HCT116 (cell line): ENCODE measurements at regions not wholly inside any gene's neighbourhood (a gene's known extent, or its start where the extent isn't known, plus 50 kb on each side); places are given as distances from the start of the nearest gene placed in this dataset.

Source experiments
- ATAC-seq: fragments of 200-7000 bp; cut with Tn5 transposase; 2 replicates; pipeline ENCODE4 v1.9.1; 2020; ENCODE audit warnings: mild to moderate bottlenecking, moderate library complexity
- BruUV-seq: library from RNA; stranded (reverse); fragments of 400-500 nt; replicated peaks from 2 replicates; lab custom pipeline; 2021; lab: Mats Ljungman, UMichigan
- CTCF ChIA-PET: fragments of 300-600 bp; sonication (Branson Sonifier 250); formaldehyde crosslinking; loops from one replicate; lab custom pipeline; 2021; ENCODE audit warnings: antibody characterized with exemption; lab: Charles Lee
- POLR2A ChIA-PET: fragments of 300-600, 350-600 bp; sonication (Branson Sonifier 250); formaldehyde crosslinking; loops from one replicate; lab custom pipeline; 2021; ENCODE audit warnings: antibody characterized with exemption; lab: Charles Lee
- RAD21 ChIA-PET, 2 experiments: fragments of 300-600 bp; sonication (Branson Sonifier 250); formaldehyde crosslinking; loops; one replicate each; lab custom pipeline; 2023; ENCODE audit warnings: low total read pairs in 2 of 2; ENCODE audit not compliant: uncharacterized antibody in 2 of 2, unreplicated experiment in 2 of 2, low non-redundant PET in 1 of 2; lab: Charles Lee
- DNase-seq: peaks from one replicate; pipeline ENCODE4 v3.0.0-alpha.2; 2010; ENCODE audit warnings: low read depth, low spot score
- H2AFZ ChIP-seq: fragments of 200-600 bp; shearing (Covaris generic), sonication (generic); 2 replicates; pipeline ENCODE4 v1.6.1; 2017; ENCODE audit warnings: low read depth, mixed run types, mixed read lengths, antibody characterized with exemption, low read length; ENCODE audit not compliant: poor library complexity, severe bottlenecking
- H3K27ac ChIP-seq: 2 replicates; pipeline ENCODE4 v1.5.1; 2012; ENCODE audit warnings: low read depth, low read length
- H3K27me3 ChIP-seq: fragments of 200-600 bp; sonication (generic); 2 replicates; pipeline ENCODE4 v1.6.1; 2016; ENCODE audit warnings: mixed run types, low read length, mixed read lengths; ENCODE audit not compliant: insufficient read depth
- H3K36me3 ChIP-seq, 2 experiments: fragments of 200-500 bp in 1 of 2; fragments of 200-600 bp in 1 of 2; sonication (Bioruptor generic) in 1 of 2; sonication (generic) in 1 of 2; 2 replicates each; pipeline versions ENCODE4 v1.5.1 to v1.6.1; 2014 to 2016; ENCODE audit warnings: low read length in 2 of 2, inconsistent platforms in 1 of 2, mixed read lengths in 1 of 2, mixed run types in 1 of 2; ENCODE audit not compliant: insufficient read depth in 2 of 2, control insufficient read depth in 1 of 2
- H3K4me1 ChIP-seq, 2 experiments: fragments of 200-600 bp in 1 of 2; sonication (generic) in 1 of 2; 2 replicates each; pipeline versions ENCODE4 v1.5.1 to v1.6.1; 2012 to 2017; ENCODE audit warnings: low read length in 2 of 2, inconsistent platforms in 1 of 2, mild to moderate bottlenecking in 1 of 2, mixed read lengths in 1 of 2, mixed run types in 1 of 2, moderate library complexity in 1 of 2; ENCODE audit not compliant: insufficient read depth in 2 of 2, control insufficient read depth in 1 of 2
- H3K4me2 ChIP-seq: fragments of 200-600 bp; sonication (generic); 2 replicates; pipeline ENCODE4 v1.6.1; 2017; ENCODE audit warnings: mixed run types, low read length, mixed read lengths
- H3K4me3 ChIP-seq, 2 experiments: fragments of 200-600 bp in 1 of 2; sonication (generic) in 1 of 2; replicated peaks in 1 of 2; 2 replicates each; pipeline ENCODE4 v1.5.1; 2011 to 2016; ENCODE audit warnings: low read length in 2 of 2, control low read depth in 1 of 2, low read depth in 1 of 2, mild to moderate bottlenecking in 1 of 2, mixed read lengths in 1 of 2, mixed run types in 1 of 2
- H3K79me2 ChIP-seq: fragments of 200-600 bp; sonication (generic); 2 replicates; pipeline ENCODE4 v1.6.1; 2017; ENCODE audit warnings: mild to moderate bottlenecking, mixed run types, low read length, moderate library complexity, mixed read lengths; ENCODE audit not compliant: insufficient read depth
- H3K9ac ChIP-seq: fragments of 200-600 bp; sonication (generic); 2 replicates; pipeline ENCODE4 v1.6.1; 2016; ENCODE audit warnings: low read length, mixed read lengths
- H3K9me2 ChIP-seq: fragments of 200-600 bp; sonication (generic), shearing (Covaris generic); 2 replicates; pipeline ENCODE4 v1.6.1; 2017; ENCODE audit warnings: mixed run types, mild to moderate bottlenecking, moderate library complexity; ENCODE audit not compliant: insufficient read depth
- H3K9me3 ChIP-seq, 2 experiments: fragments of 200-500 bp in 1 of 2; fragments of 200-600 bp in 1 of 2; sonication (Bioruptor generic) in 1 of 2; sonication (generic) in 1 of 2; 2 replicates each; pipeline ENCODE4 v1.6.1; 2014 to 2017; ENCODE audit warnings: low read length in 2 of 2, mixed read lengths in 2 of 2, inconsistent platforms in 1 of 2, low read depth in 1 of 2, mild to moderate bottlenecking in 1 of 2, mixed run types in 1 of 2, moderate library complexity in 1 of 2; ENCODE audit not compliant: control insufficient read depth in 1 of 2, insufficient read depth in 1 of 2
- H4K20me1 ChIP-seq: fragments of 200-600 bp; sonication (generic), shearing (Covaris generic); 2 replicates; pipeline ENCODE4 v1.6.1; 2017; ENCODE audit warnings: mixed run types, mild to moderate bottlenecking, moderate library complexity; ENCODE audit not compliant: insufficient read depth
- CEBPB ChIP-seq: IDR thresholded peaks from 2 replicates; pipeline ENCODE4 v1.6.1; 2012; ENCODE audit warnings: low read depth
- EGR1 ChIP-seq: IDR thresholded peaks from 2 replicates; pipeline ENCODE4 v1.6.1; 2012; ENCODE audit warnings: low read depth
- ELF1 ChIP-seq: IDR thresholded peaks from 2 replicates; pipeline ENCODE4 v1.6.1; 2012; ENCODE audit warnings: low read depth, borderline replicate concordance
- EZH2phosphoT487 ChIP-seq: fragments of 200-600 bp; IDR thresholded peaks from 2 replicates; pipeline ENCODE4 v1.6.1; 2018; ENCODE audit warnings: antibody characterized with exemption, borderline replicate concordance
- JUND ChIP-seq: IDR thresholded peaks from 2 replicates; pipeline ENCODE4 v1.6.1; 2012
- POLR2AphosphoS5 ChIP-seq: IDR thresholded peaks from 2 replicates; pipeline ENCODE4 v1.6.1; 2011; ENCODE audit warnings: mild to moderate bottlenecking, low read depth, low read length, moderate library complexity
- ZFX ChIP-seq: fragments of 450-650 bp; IDR thresholded peaks from 2 replicates; pipeline ENCODE4 v1.6.1; 2017
- intact Hi-C: fragments of 100-400 bp; cut with micrococcal nuclease; formaldehyde crosslinking; loops from 2 replicates; pipeline ENCODE4 v1.10.0; 2022
- TF ChIP-seq, protein P1 (sequence below), 3 experiments: fragments of 200-600 bp in 1 of 3; sonication (generic) in 1 of 3; IDR thresholded peaks in 2 of 3; conservative IDR thresholded peaks in 1 of 3; 2 replicates each; pipeline ENCODE4 v1.5.1; 2012 to 2017; ENCODE audit warnings: low read depth in 2 of 3, low read length in 2 of 3, antibody characterized with exemption in 1 of 3, borderline replicate concordance in 1 of 3, control low read depth in 1 of 3, mild to moderate bottlenecking in 1 of 3, mixed read lengths in 1 of 3, mixed run types in 1 of 3, moderate library complexity in 1 of 3; ENCODE audit not compliant: insufficient read depth in 1 of 3

DNA sequence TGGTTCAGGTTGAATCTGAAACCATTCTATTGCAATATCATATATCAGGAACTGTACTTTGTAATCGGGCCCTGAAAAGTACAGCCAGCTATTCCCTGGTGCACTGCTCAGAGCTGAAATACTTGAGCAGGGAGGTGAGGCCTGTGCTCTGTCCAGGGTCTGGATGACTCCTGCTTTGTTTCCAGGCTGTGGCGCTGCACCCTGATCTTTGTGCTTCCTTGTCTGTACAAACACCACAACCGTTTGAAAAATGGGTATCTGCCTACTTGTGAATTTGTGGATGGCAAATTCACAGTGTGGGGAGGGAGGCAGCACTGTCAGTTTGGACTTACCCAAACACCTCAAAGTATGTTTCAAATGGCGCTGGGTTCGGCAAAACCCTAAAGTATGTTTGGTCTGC is 155.4 kb upstream of the FAR2 start:
- Histone ChIP-seq H3K79me2 (no peaks in the 10 kb centered on the region), H3K4me3 (no peak overlapping the region), H3K27me3 (no peaks in the 10 kb centered on the region), H2AFZ (no peak overlapping the region), H3K9me2 (no peaks in the 10 kb centered on the region), H3K27ac (no peak overlapping the region), H4K20me1 (no peaks in the 10 kb centered on the region), H3K4me2 (no peak overlapping the region), H3K4me1 (no peaks in the 10 kb centered on the region), H3K9me3 (no peaks in the 10 kb centered on the region), H3K36me3 (no peaks in the 10 kb centered on the region), H3K9ac (no peak overlapping the region)
- ATAC-seq (no peak), DNase-seq (no peak)
- intact Hi-C loops = no loop called here
- ChIA-PET CTCF (no interaction called here), RAD21 (no interaction called here)
- BruUV-seq = no TSS peak
- TF ChIP-seq, protein P1, sequence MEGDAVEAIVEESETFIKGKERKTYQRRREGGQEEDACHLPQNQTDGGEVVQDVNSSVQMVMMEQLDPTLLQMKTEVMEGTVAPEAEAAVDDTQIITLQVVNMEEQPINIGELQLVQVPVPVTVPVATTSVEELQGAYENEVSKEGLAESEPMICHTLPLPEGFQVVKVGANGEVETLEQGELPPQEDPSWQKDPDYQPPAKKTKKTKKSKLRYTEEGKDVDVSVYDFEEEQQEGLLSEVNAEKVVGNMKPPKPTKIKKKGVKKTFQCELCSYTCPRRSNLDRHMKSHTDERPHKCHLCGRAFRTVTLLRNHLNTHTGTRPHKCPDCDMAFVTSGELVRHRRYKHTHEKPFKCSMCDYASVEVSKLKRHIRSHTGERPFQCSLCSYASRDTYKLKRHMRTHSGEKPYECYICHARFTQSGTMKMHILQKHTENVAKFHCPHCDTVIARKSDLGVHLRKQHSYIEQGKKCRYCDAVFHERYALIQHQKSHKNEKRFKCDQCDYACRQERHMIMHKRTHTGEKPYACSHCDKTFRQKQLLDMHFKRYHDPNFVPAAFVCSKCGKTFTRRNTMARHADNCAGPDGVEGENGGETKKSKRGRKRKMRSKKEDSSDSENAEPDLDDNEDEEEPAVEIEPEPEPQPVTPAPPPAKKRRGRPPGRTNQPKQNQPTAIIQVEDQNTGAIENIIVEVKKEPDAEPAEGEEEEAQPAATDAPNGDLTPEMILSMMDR (IDR thresholded peaks at IDR 0.05 in 2 of 3, conservative IDR thresholded peaks at IDR 0.05 in 1 of 3; ENCODE audit: borderline replicate concordance in 1 of 3, insufficient read depth in 1 of 3, low read depth in 2 of 3, low read length in 2 of 3) = no peak
- TF ChIP-seq EZH2phosphoT487 (no peak), ELF1 (no peak), JUND (no peak), EGR1 (no peak), ZFX (no peak)
- TF ChIP-seq, all 23 proteins: peak for 0
- POLR2A ChIA-PET = no interaction called here

DNA sequence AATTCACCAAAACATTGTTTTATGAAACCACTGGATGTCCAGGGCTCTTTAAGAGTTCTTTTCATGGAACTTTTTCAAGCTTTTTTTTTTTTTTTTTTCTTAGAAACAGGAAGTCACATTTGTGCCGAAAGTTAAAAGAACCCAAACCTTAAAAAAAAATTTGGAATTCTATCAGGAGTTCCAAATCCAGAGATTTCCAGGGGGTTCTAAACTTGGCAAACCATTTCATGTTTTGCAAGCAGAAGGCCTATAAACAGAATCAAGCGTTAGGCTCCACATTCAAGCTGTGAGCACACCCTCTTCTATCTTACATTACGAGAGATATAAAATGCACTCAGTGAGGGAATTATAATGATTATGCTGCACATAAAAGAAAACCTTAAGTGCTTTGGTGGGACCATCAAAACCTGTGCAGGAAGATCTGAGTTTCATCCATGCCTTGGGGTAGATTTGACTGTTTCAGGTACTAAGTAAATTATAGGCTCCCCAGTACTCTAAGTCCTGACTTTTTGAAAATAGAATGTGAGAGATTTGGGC is 154.8 kb upstream of the FAR2 start:
- Histone ChIP-seq H2AFZ (no peak overlapping the region), H3K36me3 (no peaks in the 10 kb centered on the region), H3K4me3 (no peak overlapping the region), H3K9me2 (no peaks in the 10 kb centered on the region), H3K9ac (no peak overlapping the region), H3K4me1 (no peaks in the 10 kb centered on the region), H3K9me3 (no peaks in the 10 kb centered on the region), H4K20me1 (no peaks in the 10 kb centered on the region), H3K79me2 (no peaks in the 10 kb centered on the region), H3K27me3 (no peaks in the 10 kb centered on the region), H3K27ac (no peak overlapping the region), H3K4me2 (no peak overlapping the region)
- intact Hi-C loops = no loop called here
- BruUV-seq = no TSS peak
- ChIA-PET POLR2A (no interaction called here), CTCF (no interaction called here), RAD21 (no interaction called here)
- TF ChIP-seq POLR2AphosphoS5 (no peak), JUND (no peak), CEBPB (no peak)
- no peak for ATAC-seq
- no peak for DNase-seq
